ENCODE measurements at regions not wholly inside any gene's neighbourhood (a gene's known extent, or its start where the extent isn't known, plus 50 kb on each side); places are given as distances from the start of the nearest gene placed in this dataset.
"Not testable (repeated sequence)": the region's sequence is repeated elsewhere in the genome, so short reads cannot be mapped to it uniquely, and the experiment has no call there.

DNA sequence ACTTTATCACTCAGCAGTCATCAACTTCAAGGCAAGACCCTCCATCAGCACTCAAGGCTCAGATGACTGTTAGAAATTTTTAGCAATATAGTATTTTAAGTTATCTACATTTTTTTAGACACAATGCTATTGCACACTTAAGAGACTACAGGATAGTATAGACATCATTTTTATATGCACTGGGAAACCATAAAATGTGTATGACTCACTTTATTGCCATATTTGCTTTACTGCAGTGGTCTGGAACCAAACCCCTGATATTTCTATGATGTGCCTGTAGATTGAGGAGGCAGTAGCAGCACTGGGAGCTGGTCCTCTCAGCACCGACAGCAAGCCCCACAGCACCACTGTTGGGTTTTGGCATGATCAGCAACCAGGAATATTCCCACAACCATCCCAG, 264.8 kb upstream of the HNRNPA3 start:
- Histone ChIP-seq H3K27me3 (ENCODE audit: control insufficient read depth, insufficient read depth, low read length) (no peaks in the 10 kb centered on the region), H3K36me3 (ENCODE audit: control insufficient read depth, insufficient read depth, low read length) (no peaks in the 10 kb centered on the region), H3K27ac (ENCODE audit: low read length) (no peak overlapping the region), H3K4me3 (ENCODE audit: low read depth in 2 of 2, low read length in 2 of 2) (no peak overlapping the region), H3K4me1 (ENCODE audit: control insufficient read depth, insufficient read depth, low read length) (no peaks in the 10 kb centered on the region), H3K9me3 (ENCODE audit: control insufficient read depth, insufficient read depth, low read depth, low read length) (no peaks in the 10 kb centered on the region)
- DNase-seq (ENCODE audit: low read depth, low spot score): no peak
- POLR2A ChIA-PET: no interaction called here
- in situ Hi-C loops (cut with HindIII; ENCODE audit: low pct_unique_long_range_greater_than_20kb, low sequenced_read_pairs): no loop called here
- BruUV-seq (replicated peaks): no TSS peak
- intact Hi-C loops (cut with micrococcal nuclease; ENCODE audit: unreplicated experiment): no loop called here
- CTCF ChIA-PET: interaction anchor here (0.7 kb wide), 1 partner anchor 808 kb away, joined by 5 read pairs; no protein-coding TSS in a partner anchor
- TF ChIP-seq TCF7L2 (IDR thresholded peaks at IDR 0.05; ENCODE audit: low read depth, low read length): no peak
- TF ChIP-seq, protein P1, sequence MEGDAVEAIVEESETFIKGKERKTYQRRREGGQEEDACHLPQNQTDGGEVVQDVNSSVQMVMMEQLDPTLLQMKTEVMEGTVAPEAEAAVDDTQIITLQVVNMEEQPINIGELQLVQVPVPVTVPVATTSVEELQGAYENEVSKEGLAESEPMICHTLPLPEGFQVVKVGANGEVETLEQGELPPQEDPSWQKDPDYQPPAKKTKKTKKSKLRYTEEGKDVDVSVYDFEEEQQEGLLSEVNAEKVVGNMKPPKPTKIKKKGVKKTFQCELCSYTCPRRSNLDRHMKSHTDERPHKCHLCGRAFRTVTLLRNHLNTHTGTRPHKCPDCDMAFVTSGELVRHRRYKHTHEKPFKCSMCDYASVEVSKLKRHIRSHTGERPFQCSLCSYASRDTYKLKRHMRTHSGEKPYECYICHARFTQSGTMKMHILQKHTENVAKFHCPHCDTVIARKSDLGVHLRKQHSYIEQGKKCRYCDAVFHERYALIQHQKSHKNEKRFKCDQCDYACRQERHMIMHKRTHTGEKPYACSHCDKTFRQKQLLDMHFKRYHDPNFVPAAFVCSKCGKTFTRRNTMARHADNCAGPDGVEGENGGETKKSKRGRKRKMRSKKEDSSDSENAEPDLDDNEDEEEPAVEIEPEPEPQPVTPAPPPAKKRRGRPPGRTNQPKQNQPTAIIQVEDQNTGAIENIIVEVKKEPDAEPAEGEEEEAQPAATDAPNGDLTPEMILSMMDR (IDR thresholded peaks at IDR 0.05): no peak
- TF ChIP-seq POLR2AphosphoS5 (IDR thresholded peaks at IDR 0.05; ENCODE audit: low read depth, low read length): no peak
- TF ChIP-seq, protein P2, sequence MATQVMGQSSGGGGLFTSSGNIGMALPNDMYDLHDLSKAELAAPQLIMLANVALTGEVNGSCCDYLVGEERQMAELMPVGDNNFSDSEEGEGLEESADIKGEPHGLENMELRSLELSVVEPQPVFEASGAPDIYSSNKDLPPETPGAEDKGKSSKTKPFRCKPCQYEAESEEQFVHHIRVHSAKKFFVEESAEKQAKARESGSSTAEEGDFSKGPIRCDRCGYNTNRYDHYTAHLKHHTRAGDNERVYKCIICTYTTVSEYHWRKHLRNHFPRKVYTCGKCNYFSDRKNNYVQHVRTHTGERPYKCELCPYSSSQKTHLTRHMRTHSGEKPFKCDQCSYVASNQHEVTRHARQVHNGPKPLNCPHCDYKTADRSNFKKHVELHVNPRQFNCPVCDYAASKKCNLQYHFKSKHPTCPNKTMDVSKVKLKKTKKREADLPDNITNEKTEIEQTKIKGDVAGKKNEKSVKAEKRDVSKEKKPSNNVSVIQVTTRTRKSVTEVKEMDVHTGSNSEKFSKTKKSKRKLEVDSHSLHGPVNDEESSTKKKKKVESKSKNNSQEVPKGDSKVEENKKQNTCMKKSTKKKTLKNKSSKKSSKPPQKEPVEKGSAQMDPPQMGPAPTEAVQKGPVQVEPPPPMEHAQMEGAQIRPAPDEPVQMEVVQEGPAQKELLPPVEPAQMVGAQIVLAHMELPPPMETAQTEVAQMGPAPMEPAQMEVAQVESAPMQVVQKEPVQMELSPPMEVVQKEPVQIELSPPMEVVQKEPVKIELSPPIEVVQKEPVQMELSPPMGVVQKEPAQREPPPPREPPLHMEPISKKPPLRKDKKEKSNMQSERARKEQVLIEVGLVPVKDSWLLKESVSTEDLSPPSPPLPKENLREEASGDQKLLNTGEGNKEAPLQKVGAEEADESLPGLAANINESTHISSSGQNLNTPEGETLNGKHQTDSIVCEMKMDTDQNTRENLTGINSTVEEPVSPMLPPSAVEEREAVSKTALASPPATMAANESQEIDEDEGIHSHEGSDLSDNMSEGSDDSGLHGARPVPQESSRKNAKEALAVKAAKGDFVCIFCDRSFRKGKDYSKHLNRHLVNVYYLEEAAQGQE (IDR thresholded peaks at IDR 0.05; ENCODE audit: insufficient read depth in 1 of 2, low read depth in 2 of 2, low read length in 1 of 2): no peak
- no peak for TF ChIP-seq SIN3A (IDR thresholded peaks at IDR 0.05; ENCODE audit: borderline replicate concordance, insufficient read depth, low read depth, low read length)
- ATAC-seq: no peak

DNA sequence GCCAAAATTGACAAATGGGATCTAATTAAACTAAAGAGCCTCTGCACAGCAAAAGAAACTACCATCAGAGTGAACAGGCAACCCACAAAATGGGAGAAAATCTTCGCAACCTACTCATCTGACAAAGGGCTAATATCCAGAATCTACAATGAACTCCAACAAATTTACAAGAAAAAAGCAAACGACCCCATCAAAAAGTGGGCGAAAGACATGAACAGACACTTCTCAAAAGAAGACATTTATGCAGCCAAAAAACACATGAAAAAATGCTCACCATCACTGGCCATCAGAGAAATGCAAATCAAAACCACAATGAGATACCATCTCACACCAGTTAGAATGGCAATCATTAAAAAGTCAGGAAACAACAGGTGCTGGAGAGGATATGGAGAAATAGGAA, 261.4 kb upstream of the HNRNPA3 start:
- H3K27me3 ChIP-seq (ENCODE audit: control insufficient read depth, insufficient read depth, low read length); CTCF ChIA-PET; H3K4me3 ChIP-seq (ENCODE audit: low read depth in 2 of 2, low read length in 2 of 2); H3K36me3 ChIP-seq (ENCODE audit: control insufficient read depth, insufficient read depth, low read length); POLR2A ChIA-PET; in situ Hi-C loops (cut with HindIII; ENCODE audit: low pct_unique_long_range_greater_than_20kb, low sequenced_read_pairs); intact Hi-C loops (cut with micrococcal nuclease; ENCODE audit: unreplicated experiment); DNase-seq (ENCODE audit: low read depth, low spot score); BruUV-seq (replicated peaks); ATAC-seq; H3K9me3 ChIP-seq (ENCODE audit: control insufficient read depth, insufficient read depth, low read depth, low read length); H3K4me1 ChIP-seq (ENCODE audit: control insufficient read depth, insufficient read depth, low read length); H3K27ac ChIP-seq (ENCODE audit: low read length): not testable (repeated sequence)

DNA sequence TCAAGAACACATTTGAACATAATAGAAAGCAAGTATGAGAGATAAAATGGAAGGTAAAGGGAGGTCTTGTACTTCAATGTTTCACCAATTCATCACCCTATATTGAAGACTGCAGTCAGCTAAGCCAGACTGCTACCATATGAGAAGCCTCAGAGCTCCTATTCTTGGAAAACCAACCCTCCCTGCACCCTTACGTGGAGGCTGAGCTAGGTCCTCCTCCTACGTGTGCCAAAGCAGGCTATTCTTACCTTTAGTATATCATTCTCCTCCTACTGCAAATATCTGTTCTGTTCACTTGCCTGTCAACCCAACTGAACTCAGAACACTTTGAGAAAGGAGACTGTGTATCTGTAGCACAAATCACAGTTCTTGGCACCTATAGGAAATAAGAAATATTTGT, 255.8 kb upstream of the HNRNPA3 start:
- ChIA-PET CTCF (no interaction called here), POLR2A (no interaction called here)
- peaks cover 5% of the 10 kb centered on the region for H3K27me3 ChIP-seq (ENCODE audit: control insufficient read depth, insufficient read depth, low read length)
- H3K27ac ChIP-seq (ENCODE audit: low read length): no peak overlapping the region
- H3K4me3 ChIP-seq (ENCODE audit: low read depth in 2 of 2, low read length in 2 of 2): no peak overlapping the region
- no peak for TF ChIP-seq SIN3A (IDR thresholded peaks at IDR 0.05; ENCODE audit: borderline replicate concordance, insufficient read depth, low read depth, low read length)
- TF ChIP-seq, protein P2 (IDR thresholded peaks at IDR 0.05; ENCODE audit: insufficient read depth in 1 of 2, low read depth in 2 of 2, low read length in 1 of 2): no peak
- TF ChIP-seq POLR2AphosphoS5 (IDR thresholded peaks at IDR 0.05; ENCODE audit: low read depth, low read length): no peak
- ATAC-seq (no peak), DNase-seq (ENCODE audit: low read depth, low spot score) (no peak)
- no peaks in the 10 kb centered on the region for H3K9me3 ChIP-seq (ENCODE audit: control insufficient read depth, insufficient read depth, low read depth, low read length)
- in situ Hi-C loops (cut with HindIII; ENCODE audit: low pct_unique_long_range_greater_than_20kb, low sequenced_read_pairs) (no loop called here), intact Hi-C loops (cut with micrococcal nuclease; ENCODE audit: unreplicated experiment) (no loop called here)
- no peaks in the 10 kb centered on the region for H3K4me1 ChIP-seq (ENCODE audit: control insufficient read depth, insufficient read depth, low read length)
- H3K36me3 ChIP-seq (ENCODE audit: control insufficient read depth, insufficient read depth, low read length): no peaks in the 10 kb centered on the region
- no TSS peak for BruUV-seq (replicated peaks)
